Ammon's horn (tissue), 1 donor: ENCODE measurements at regions not wholly inside any gene's neighbourhood (a gene's known extent, or its start where the extent isn't known, plus 50 kb on each side); places are given as distances from the start of the nearest gene placed in this dataset.

Experiments used
- DNase-seq: peaks from one replicate; pipeline ENCODE4 v3.0.0-alpha.2; 2016; ENCODE audit warnings: low spot score

GRCh38 chr5:128895122-128895521 lies 70.2 kb upstream of the SLC27A6 start:
- no peak for DNase-seq

- no peak for DNase-seq
Observed at GRCh38 chr5:128896675-128897074, 68.6 kb upstream of the SLC27A6 start.

- DNase-seq: no peak
Observed at GRCh38 chr5:128903550-128903949, 61.7 kb upstream of the SLC27A6 start.

GRCh38 chr5:128904805-128905567 lies 60.3 kb upstream of the SLC27A6 start:
- DNase-seq: no peak

- peak; percentile 85 for DNase-seq
Observed at GRCh38 chr5:128905568-128906110, 59.6 kb upstream of the SLC27A6 start.

GRCh38 chr5:128913551-128913950 lies 51.7 kb upstream of the SLC27A6 start:
- DNase-seq: no peak
